ENCODE measurements at regions not wholly inside any gene's neighbourhood (a gene's known extent, or its start where the extent isn't known, plus 50 kb on each side); places are given as distances from the start of the nearest gene placed in this dataset.

DNA sequence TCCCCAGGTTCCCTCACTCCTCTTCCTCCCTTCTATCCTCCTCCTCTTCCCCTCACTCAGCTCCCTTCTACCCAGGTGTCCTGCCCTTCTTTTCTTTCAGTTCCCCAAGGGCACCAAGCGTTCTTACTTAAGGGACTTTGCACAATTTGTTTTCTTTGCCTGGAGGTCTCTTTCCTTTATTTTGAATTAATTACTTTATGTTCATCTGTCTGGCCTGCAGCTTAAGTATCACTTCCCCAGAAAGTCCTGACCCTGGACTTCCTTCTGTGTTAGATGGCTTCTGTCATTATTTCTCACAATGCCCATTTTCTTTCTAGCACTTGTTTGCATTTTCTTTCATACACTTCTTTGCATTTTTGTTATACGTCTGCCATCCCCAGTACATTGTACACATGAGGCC lies 350.6 kb downstream of the SH3GL2 start:
- no peak overlapping the region for H3K4me3 ChIP-seq (replicated peaks; ENCODE audit: low read depth, low read length)
- TF ChIP-seq, protein P1, sequence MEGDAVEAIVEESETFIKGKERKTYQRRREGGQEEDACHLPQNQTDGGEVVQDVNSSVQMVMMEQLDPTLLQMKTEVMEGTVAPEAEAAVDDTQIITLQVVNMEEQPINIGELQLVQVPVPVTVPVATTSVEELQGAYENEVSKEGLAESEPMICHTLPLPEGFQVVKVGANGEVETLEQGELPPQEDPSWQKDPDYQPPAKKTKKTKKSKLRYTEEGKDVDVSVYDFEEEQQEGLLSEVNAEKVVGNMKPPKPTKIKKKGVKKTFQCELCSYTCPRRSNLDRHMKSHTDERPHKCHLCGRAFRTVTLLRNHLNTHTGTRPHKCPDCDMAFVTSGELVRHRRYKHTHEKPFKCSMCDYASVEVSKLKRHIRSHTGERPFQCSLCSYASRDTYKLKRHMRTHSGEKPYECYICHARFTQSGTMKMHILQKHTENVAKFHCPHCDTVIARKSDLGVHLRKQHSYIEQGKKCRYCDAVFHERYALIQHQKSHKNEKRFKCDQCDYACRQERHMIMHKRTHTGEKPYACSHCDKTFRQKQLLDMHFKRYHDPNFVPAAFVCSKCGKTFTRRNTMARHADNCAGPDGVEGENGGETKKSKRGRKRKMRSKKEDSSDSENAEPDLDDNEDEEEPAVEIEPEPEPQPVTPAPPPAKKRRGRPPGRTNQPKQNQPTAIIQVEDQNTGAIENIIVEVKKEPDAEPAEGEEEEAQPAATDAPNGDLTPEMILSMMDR (IDR thresholded peaks at IDR 0.05; ENCODE audit: low read depth, low read length, missing control alignments): no peak
- DNase-seq (ENCODE audit: extremely low read depth, low read depth): no peak

GRCh38 chr9:17930071-17930470 lies 351.2 kb downstream of the SH3GL2 start:
- DNase-seq (ENCODE audit: extremely low read depth, low read depth): no peak
- H3K4me3 ChIP-seq (replicated peaks; ENCODE audit: low read depth, low read length): no peak overlapping the region
- TF ChIP-seq, protein P1 (IDR thresholded peaks at IDR 0.05; ENCODE audit: low read depth, low read length, missing control alignments): no peak

DNA sequence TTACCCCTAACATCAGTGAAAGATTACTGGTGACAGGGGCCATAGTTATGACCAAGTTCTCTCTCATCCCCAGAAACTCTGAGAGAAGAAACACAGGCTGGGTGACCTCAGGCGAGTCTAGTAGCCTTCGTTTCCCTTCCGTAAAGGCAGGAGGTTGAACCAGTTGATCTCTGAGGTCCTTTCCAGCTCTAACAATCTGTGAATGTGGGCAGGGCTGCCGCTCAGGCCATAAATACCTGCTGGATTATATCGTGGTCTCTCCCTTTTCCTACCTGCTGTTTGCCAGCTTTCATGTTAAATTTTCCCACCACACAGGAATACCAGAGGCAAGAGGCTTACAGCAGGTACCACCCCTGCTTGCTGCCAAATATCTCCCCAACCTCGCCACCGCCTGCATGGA lies 357.5 kb downstream of the SH3GL2 start:
- TF ChIP-seq, protein P1 (IDR thresholded peaks at IDR 0.05; ENCODE audit: low read depth, low read length, missing control alignments): no peak
- DNase-seq (ENCODE audit: extremely low read depth, low read depth): no peak
- no peak overlapping the region for H3K4me3 ChIP-seq (replicated peaks; ENCODE audit: low read depth, low read length)

DNA sequence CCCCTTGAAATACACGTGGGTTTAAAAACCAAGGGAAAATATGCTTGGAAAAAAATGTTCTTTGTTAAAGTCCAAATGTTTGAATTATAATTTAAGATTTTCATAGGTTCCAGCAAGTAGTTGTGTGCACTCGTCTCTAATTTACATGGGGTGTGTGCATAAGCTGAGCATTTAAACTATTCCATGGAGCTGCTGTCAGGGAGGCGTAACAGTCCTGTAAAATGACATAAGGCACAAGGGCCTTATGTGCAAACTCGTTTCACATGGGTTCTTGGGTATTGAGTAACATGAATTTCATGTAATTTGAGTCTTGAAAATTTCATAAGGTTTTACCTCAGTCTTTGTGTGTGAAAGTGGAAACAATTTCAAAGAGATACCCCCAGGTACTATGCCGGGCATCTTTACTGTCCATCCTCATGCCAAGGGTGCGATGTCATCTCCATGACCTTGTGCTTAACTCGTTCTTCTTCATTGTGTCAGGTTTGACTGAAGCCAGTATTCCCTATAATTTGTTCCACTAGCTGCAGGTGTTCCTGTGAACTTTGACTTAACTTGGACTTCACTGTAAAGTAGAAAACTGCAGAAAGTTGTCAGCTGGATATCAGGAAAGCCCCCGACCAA lies 359.3 kb downstream of the SH3GL2 start:
- TF ChIP-seq, protein P1 (IDR thresholded peaks at IDR 0.05; ENCODE audit: low read depth, low read length, missing control alignments): no peak
- no peak overlapping the region for H3K4me3 ChIP-seq (replicated peaks; ENCODE audit: low read depth, low read length)
- no peak for DNase-seq (ENCODE audit: extremely low read depth, low read depth)

- TF ChIP-seq, protein P1 (IDR thresholded peaks at IDR 0.05; ENCODE audit: low read depth, low read length, missing control alignments): no peak
- H3K4me3 ChIP-seq (replicated peaks; ENCODE audit: low read depth, low read length): no peak overlapping the region
- no peak for DNase-seq (ENCODE audit: extremely low read depth, low read depth)
Measured at GRCh38 chr9:17942498-17942897, 363.6 kb downstream of the SH3GL2 start.

- TF ChIP-seq, protein P1 (IDR thresholded peaks at IDR 0.05; ENCODE audit: low read depth, low read length, missing control alignments): no peak
- no peak overlapping the region for H3K4me3 ChIP-seq (replicated peaks; ENCODE audit: low read depth, low read length)
- DNase-seq (ENCODE audit: extremely low read depth, low read depth): no peak
Measured at GRCh38 chr9:17955409-17955808, 376.5 kb downstream of the SH3GL2 start.

GRCh38 chr9:17958363-17958762 lies 379.5 kb downstream of the SH3GL2 start:
- no peak overlapping the region for H3K4me3 ChIP-seq (replicated peaks; ENCODE audit: low read depth, low read length)
- TF ChIP-seq, protein P1 (IDR thresholded peaks at IDR 0.05; ENCODE audit: low read depth, low read length, missing control alignments): no peak
- DNase-seq (ENCODE audit: extremely low read depth, low read depth): no peak

All from HFF-Myc (cell line).